ENCODE measurements at regions not wholly inside any gene's neighbourhood (a gene's known extent, or its start where the extent isn't known, plus 50 kb on each side); places are given as distances from the start of the nearest gene placed in this dataset.

DNA sequence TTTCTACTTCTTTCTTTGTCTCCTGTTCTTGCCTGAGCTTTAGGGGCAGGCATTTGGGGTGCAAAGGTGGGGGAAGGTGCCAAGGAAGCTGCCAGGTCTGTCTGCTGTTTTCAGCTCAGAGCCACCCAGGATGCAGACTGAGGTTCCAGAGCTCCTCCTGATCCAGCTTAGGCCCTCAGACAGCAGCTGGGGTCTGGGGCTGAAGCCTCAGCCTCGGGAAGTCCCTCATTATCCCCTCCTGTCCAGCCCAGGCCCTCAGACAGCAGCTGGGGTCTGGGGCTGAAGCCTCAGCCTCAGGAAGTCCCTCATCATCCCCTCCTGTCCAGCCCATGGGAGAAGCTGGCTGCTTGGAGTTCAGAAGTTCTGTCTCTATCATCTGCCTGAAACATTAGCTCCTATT, 257.7 kb upstream of the CSF3R start:
- TF ChIP-seq, protein P1, sequence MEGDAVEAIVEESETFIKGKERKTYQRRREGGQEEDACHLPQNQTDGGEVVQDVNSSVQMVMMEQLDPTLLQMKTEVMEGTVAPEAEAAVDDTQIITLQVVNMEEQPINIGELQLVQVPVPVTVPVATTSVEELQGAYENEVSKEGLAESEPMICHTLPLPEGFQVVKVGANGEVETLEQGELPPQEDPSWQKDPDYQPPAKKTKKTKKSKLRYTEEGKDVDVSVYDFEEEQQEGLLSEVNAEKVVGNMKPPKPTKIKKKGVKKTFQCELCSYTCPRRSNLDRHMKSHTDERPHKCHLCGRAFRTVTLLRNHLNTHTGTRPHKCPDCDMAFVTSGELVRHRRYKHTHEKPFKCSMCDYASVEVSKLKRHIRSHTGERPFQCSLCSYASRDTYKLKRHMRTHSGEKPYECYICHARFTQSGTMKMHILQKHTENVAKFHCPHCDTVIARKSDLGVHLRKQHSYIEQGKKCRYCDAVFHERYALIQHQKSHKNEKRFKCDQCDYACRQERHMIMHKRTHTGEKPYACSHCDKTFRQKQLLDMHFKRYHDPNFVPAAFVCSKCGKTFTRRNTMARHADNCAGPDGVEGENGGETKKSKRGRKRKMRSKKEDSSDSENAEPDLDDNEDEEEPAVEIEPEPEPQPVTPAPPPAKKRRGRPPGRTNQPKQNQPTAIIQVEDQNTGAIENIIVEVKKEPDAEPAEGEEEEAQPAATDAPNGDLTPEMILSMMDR (IDR thresholded peaks at IDR 0.05): no peak
- no peak for TF ChIP-seq POLR2A (IDR thresholded peaks at IDR 0.05)

All from heart left ventricle (tissue), 13 donors.